GM18498 (cell line): ENCODE measurements at regions not wholly inside any gene's neighbourhood (a gene's known extent, or its start where the extent isn't known, plus 50 kb on each side); places are given as distances from the start of the nearest gene placed in this dataset.

Experiments used
- ATAC-seq: cut with Tn5 transposase; IDR thresholded peaks from one replicate; pipeline ENCODE4 v1.9.1; 2021; ENCODE audit warnings: mild to moderate bottlenecking, moderate library complexity; ENCODE audit not compliant: unreplicated experiment

DNA sequence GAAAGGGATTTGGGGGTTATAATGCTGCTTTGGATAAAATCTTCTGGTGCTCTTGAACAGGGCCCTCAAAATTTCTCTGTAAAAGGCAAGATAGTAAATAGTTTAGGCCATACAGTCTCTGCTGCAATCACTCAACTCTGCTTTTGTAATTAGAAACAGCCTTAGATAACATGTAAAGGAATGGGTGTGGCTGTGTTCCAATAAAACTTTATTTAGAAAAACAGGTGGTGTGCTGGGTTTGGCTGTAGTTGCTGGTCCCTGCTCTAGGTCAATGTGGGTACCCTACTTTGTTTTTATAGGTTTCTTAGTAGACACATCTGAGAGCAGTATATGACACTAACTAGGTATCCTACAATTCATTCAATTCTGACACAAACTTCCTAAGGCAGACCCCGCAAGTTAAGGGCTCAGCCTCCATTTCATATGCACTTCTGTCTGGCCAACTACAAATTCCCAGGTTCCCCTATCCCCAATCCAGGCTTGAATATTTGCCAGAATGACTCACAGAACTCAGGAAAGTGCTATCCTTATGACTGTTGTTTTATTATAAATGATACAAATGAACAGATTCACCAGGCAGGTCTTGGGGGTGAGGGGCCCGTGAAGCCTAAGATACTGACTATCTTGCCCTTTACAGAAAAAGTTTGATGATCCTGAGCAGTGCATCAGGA, 349.9 kb downstream of the RPS24 start:
- no peak for ATAC-seq

- no peak for ATAC-seq
Observed at GRCh38 chr10:78384049-78384431, 350.4 kb downstream of the RPS24 start.

DNA sequence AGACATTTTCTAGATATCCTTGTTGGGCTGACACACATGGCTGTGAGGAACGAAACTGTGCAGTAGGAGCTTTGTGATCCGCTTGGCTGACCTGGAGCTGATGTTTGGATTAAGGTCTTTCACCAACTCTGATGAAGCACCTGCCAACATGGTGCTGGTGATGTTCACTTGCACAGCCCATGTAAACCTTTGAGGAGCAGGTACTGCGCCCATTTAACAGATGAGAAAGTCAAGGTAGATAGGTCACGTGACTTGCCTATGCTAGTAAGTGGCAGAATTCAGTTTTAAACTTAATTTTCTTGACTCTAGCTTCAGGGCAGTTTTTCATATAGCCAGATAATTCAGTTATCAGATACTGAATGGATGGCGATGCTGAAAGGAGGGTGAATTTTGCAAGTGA, 351.9 kb downstream of the RPS24 start:
- ATAC-seq, result no peak

DNA sequence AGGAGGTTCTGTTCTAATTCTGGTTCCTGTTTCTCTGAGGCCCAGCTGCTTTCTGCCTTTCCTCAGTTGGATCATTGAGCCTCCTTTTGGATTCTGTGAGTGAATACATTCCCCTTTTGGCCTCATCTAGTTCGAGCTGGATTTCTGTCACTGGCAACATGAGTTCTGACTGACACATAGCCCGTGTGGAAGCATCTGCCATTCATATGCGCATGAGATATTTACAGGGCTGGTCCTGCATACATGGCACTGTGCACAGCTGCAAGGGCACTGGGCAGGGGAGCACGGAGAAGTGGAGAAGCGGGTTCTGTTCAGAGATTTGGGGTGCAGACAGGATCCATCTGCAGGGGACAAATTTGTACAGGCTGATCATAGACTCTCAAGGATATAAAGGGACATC, 352.8 kb downstream of the RPS24 start:
- ATAC-seq, result no peak

- no peak for ATAC-seq
Observed at GRCh38 chr10:78388331-78389050, 354.8 kb downstream of the RPS24 start.

DNA sequence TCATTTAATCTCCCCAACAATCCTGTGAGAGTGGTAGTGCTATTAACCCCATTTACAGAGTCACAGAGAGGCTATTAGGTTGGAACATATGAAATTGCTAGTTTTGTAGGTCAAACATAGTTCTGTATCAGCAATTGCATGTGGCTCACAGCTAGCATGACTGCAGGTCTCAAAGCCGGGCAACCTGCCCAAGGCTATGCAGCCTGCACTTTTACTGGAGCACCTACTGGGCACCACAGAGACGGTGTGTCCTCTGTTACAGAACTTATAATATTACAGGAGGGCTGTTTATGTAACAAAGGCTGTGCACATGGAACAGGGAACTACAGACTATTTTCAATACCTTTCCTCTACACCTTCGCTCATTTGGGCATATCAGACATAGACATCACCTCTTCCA, 355.8 kb downstream of the RPS24 start:
- no peak for ATAC-seq

GRCh38 chr10:78390051-78390450, 356.4 kb downstream of the RPS24 start:
- no peak for ATAC-seq

DNA sequence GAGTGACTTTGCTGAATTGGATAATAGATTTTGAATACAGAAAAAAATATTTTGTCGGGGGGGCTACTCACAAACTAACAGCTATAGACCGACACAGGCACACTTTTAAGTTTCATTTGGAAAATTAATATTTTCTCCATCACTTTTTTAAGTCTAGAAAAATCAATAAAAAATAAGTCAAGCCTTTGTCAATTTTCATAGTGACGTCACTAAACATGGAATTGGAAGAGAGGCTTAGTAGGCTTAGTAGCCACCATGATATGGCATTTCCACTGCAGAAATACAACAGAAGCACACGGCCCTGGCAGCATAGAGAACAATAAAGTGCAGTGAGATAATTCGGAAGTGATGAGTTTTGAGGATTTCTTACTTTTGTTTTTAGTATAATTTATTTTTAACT, 357.2 kb downstream of the RPS24 start:
- no peak for ATAC-seq

- ATAC-seq, result no peak
Observed at GRCh38 chr10:78391585-78391984, 357.9 kb downstream of the RPS24 start.

- ATAC-seq, result no peak
Observed at GRCh38 chr10:78392197-78392596, 358.5 kb downstream of the RPS24 start.

- ATAC-seq, result no peak
Observed at GRCh38 chr10:78393094-78393493, 359.4 kb downstream of the RPS24 start.

- ATAC-seq, result no peak
Observed at GRCh38 chr10:78394047-78394446, 360.4 kb downstream of the RPS24 start.

GRCh38 chr10:78395162-78395561, 361.5 kb downstream of the RPS24 start:
- no peak for ATAC-seq

DNA sequence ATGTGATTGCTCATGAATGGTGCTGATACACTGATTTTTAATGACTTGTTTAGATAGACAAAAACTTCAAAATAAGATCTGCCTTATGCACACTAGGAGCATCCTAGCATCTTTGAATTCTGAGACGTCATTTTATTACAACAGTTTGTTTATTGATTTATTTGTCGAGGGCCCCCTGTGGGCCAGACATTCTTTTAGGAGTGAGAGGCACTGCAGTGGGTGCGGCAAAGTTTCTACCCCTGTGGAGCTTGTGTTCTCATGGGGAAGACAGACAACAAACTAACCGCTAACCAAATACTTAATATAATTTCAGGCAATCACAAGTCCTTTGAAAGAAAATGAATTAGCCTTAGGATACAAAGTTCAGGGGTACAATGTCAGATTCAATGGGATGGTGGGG, 363.1 kb downstream of the RPS24 start:
- no peak for ATAC-seq

- ATAC-seq, result no peak
Observed at GRCh38 chr10:78397786-78398185, 364.1 kb downstream of the RPS24 start.

DNA sequence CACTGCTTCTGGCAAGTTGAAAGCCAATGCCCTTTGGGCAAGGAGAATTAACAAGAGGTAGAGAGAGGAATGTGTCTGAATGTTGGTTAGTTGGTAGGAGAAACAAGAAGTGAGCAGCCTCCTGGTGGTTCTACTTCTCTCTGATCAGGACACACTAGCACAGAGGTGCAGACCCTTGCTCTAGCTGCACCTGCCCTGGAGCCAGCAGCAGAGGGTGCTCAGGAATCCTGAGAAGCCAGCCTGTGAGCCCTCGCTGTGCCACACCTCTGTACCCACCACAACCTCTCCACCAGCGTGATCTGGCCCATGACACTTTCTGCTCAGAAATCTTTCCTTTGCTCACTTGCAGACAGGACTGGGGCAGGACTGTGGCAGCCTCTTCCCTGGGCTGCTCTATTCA, 364.7 kb downstream of the RPS24 start:
- no peak for ATAC-seq

DNA sequence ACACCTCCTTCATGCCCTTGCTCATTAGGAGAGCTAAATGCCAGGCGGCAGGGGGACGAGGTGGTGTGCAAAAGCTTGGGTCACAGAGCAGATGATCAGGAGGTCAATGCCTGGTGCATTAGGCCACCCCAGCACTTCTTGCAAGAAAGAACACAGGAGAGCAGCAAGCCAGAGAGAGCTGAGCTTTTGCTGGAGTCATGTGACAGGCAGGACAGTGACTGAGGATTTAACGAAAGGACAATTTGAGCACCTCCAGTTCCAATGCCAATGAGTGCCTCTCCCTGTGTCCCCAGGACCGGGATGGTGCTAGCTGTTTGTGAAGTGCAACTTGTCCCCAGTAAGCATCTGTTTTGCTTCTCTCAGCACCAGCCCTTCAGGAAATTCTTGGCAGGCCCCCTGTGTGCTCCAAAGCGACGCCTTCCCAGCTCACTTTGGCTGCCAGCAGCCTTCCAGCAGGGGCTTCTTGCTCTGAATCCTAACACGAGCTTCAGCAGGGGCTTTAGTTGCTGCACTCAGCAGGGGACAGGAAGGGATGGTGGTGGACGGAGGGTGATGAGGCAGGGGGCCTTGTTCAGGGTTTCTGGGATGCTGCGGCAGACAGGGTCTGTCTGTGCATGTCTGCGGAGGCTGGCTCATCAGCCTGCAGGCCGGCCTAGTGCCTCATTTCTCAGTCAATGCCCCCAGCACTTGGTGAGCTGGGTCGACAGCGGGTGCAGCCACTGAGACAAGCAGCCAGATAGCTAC, 368.1 kb downstream of the RPS24 start:
- ATAC-seq, result no peak

- no peak for ATAC-seq
Observed at GRCh38 chr10:78402591-78402990, 368.9 kb downstream of the RPS24 start.

GRCh38 chr10:78403781-78404180, 370.1 kb downstream of the RPS24 start:
- no peak for ATAC-seq

- no peak for ATAC-seq
Observed at GRCh38 chr10:78404296-78404695, 370.6 kb downstream of the RPS24 start.

DNA sequence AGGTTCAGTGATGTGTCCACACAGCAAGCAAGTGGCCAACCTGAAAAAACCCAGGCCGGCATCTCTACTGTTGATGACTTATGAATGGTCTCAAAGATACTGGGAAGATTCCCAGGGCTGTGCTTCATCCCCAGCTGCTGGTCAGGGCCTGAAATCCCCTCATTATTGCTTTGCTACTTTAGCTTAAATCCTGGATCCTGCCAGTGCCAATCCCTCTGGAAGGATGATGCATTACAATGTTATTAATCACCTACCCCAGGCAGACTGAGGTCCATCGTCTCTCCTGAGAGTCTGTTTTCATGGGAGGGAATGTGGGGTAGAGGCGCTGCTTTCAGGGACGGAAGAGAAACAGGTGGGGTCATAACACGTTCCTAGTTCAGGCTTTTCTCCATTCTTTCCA, 371.6 kb downstream of the RPS24 start:
- ATAC-seq, result no peak

- ATAC-seq, result no peak
Observed at GRCh38 chr10:78405736-78406135, 372.1 kb downstream of the RPS24 start.
